ENCODE measurements at regions not wholly inside any gene's neighbourhood (a gene's known extent, or its start where the extent isn't known, plus 50 kb on each side); places are given as distances from the start of the nearest gene placed in this dataset.
"Not testable (repeated sequence)": the region's sequence is repeated elsewhere in the genome, so short reads cannot be mapped to it uniquely, and the experiment has no call there.

- DNase-seq = no peak
Observed at GRCh38 chr6:15008269-15008668, 237.6 kb upstream of the JARID2 start.

- no peak for DNase-seq
Observed at GRCh38 chr6:15014958-15015357, 230.9 kb upstream of the JARID2 start.

GRCh38 chr6:15016813-15017212, 229.1 kb upstream of the JARID2 start:
- no peak for DNase-seq

GRCh38 chr6:15017261-15017660, 228.6 kb upstream of the JARID2 start:
- DNase-seq = no peak

GRCh38 chr6:15017803-15018202, 228.1 kb upstream of the JARID2 start:
- DNase-seq = no peak

GRCh38 chr6:15020119-15020770, 225.6 kb upstream of the JARID2 start:
- no peak for DNase-seq

GRCh38 chr6:15021074-15021473, 224.8 kb upstream of the JARID2 start:
- DNase-seq = no peak

GRCh38 chr6:15023018-15023417, 222.9 kb upstream of the JARID2 start:
- DNase-seq = not testable (repeated sequence)

- peak; percentile 48 to 57 for DNase-seq
Observed at GRCh38 chr6:15023448-15023847, 222.4 kb upstream of the JARID2 start.

- DNase-seq = no peak
Observed at GRCh38 chr6:15025446-15025845, 220.4 kb upstream of the JARID2 start.

- no peak for DNase-seq
Observed at GRCh38 chr6:15026832-15027231, 219.0 kb upstream of the JARID2 start.

GRCh38 chr6:15027472-15027871, 218.4 kb upstream of the JARID2 start:
- no peak for DNase-seq

GRCh38 chr6:15032015-15032414, 213.9 kb upstream of the JARID2 start:
- DNase-seq = no peak

GRCh38 chr6:15033850-15034203, 212.0 kb upstream of the JARID2 start:
- no peak for DNase-seq

GRCh38 chr6:15036690-15037245, 209.1 kb upstream of the JARID2 start:
- DNase-seq = no peak

- no peak for DNase-seq
Observed at GRCh38 chr6:15037253-15037652, 208.6 kb upstream of the JARID2 start.

GRCh38 chr6:15038013-15038791, 207.7 kb upstream of the JARID2 start:
- DNase-seq = no peak

GRCh38 chr6:15039136-15039535, 206.7 kb upstream of the JARID2 start:
- no peak for DNase-seq

- DNase-seq = no peak
Observed at GRCh38 chr6:15042938-15043337, 202.9 kb upstream of the JARID2 start.

GRCh38 chr6:15044146-15044882, 201.6 kb upstream of the JARID2 start:
- no peak for DNase-seq

- no peak for DNase-seq
Observed at GRCh38 chr6:15044948-15045347, 200.9 kb upstream of the JARID2 start.

GRCh38 chr6:15046751-15047150, 199.1 kb upstream of the JARID2 start:
- no peak for DNase-seq

- no peak for DNase-seq
Observed at GRCh38 chr6:15048367-15048766, 197.5 kb upstream of the JARID2 start.

All from stimulated activated CD4-positive, alpha-beta T cell treated with anti-CD3 and anti-CD28 coated beads, Interleukin-2, amount 100 ng/mL, for 48 hours (primary cell).